Fibroblast of villous mesenchyme (primary cell): ENCODE measurements at regions not wholly inside any gene's neighbourhood (a gene's known extent, or its start where the extent isn't known, plus 50 kb on each side); places are given as distances from the start of the nearest gene placed in this dataset.
A peak's percentile ranks its signal among the peaks of the same experiment; 100 is the strongest.

Experiments
- DNase-seq: peaks from one replicate; pipeline ENCODE4 v3.0.0-alpha.2; 2010; ENCODE audit warnings: low read depth
- H3K4me3 ChIP-seq: 2 replicates; pipeline ENCODE4 v1.5.1; 2011; ENCODE audit warnings: low read depth, mild to moderate bottlenecking, low read length
- CTCF ChIP-seq: IDR thresholded peaks from 2 replicates; pipeline ENCODE4 v1.5.1; 2012; ENCODE audit warnings: low read depth, mild to moderate bottlenecking, low read length; ENCODE audit not compliant: insufficient read depth

GRCh38 chr6:56378507-56378906, 131.1 kb upstream of the COL21A1 start:
- DNase-seq, result no peak
- no peak for TF ChIP-seq CTCF
- H3K4me3 ChIP-seq, result no peak overlapping the region

- DNase-seq, result no peak
- no peak for TF ChIP-seq CTCF
- no peak overlapping the region for H3K4me3 ChIP-seq
Measured at GRCh38 chr6:56377295-56377694, 129.9 kb upstream of the COL21A1 start.

GRCh38 chr6:56375806-56376205, 128.4 kb upstream of the COL21A1 start:
- H3K4me3 ChIP-seq, result no peak overlapping the region
- TF ChIP-seq CTCF, result no peak
- no peak for DNase-seq

GRCh38 chr6:56374841-56375369, 127.5 kb upstream of the COL21A1 start:
- TF ChIP-seq CTCF, result no peak
- peak; percentile 68 for DNase-seq
- no peak overlapping the region for H3K4me3 ChIP-seq

GRCh38 chr6:56372406-56372995, 125.1 kb upstream of the COL21A1 start:
- H3K4me3 ChIP-seq, result no peak overlapping the region
- no peak for TF ChIP-seq CTCF
- DNase-seq, result no peak

GRCh38 chr6:56370561-56371211, 123.3 kb upstream of the COL21A1 start:
- no peak for TF ChIP-seq CTCF
- H3K4me3 ChIP-seq, result no peak overlapping the region
- DNase-seq, result peak; percentile 79
